B cell (primary cell): ENCODE measurements at regions not wholly inside any gene's neighbourhood (a gene's known extent, or its start where the extent isn't known, plus 50 kb on each side); places are given as distances from the start of the nearest gene placed in this dataset.
"Not testable (repeated sequence)": the region's sequence is repeated elsewhere in the genome, so short reads cannot be mapped to it uniquely, and the experiment has no call there.

ENCODE experiments used
- ATAC-seq: fragments of 200-7000 bp; cut with Tn5 transposase; one replicate; pipeline ENCODE4 v1.10.0; 2021; ENCODE audit warnings: low read depth, mild to moderate bottlenecking, moderate number of reproducible peaks, moderate library complexity
- CTCF ChIA-PET: fragments of 350-600 bp; sonication (Branson Sonifier 250); formaldehyde crosslinking; loops from one replicate; lab custom pipeline; 2021; ENCODE audit warnings: antibody characterized with exemption, inconsistent platforms; lab: Charles Lee
- POLR2A ChIA-PET: fragments of 350-600 bp; sonication (Branson Sonifier 250); formaldehyde crosslinking; loops from one replicate; lab custom pipeline; 2021; ENCODE audit warnings: antibody characterized with exemption; lab: Charles Lee
- DNase-seq: peaks from one replicate; pipeline ENCODE4 v3.0.0; 2013
- H2AFZ ChIP-seq: 2 replicates; pipeline ENCODE4 v1.6.1; 2012; ENCODE audit warnings: mild to moderate bottlenecking, low read depth, low read length; ENCODE audit not compliant: insufficient read depth, poor library complexity, severe bottlenecking
- H3K27ac ChIP-seq, 2 donors: 1 replicate in 1 of 2; 2 replicates in 1 of 2; pipeline ENCODE4 v1.5.1; 2012 to 2013; ENCODE audit warnings: low read length in 2 of 2, mild to moderate bottlenecking in 2 of 2, moderate library complexity in 1 of 2
- H3K27me3 ChIP-seq, 4 experiments: fragments of 200-600 bp in 1 of 4; sonication (generic) in 1 of 4; replicated peaks in 1 of 4; 1 replicate in 2 of 4; 2 replicates in 2 of 4; pipeline versions ENCODE4 v1.6.1 to v1.7.0; 2013 to 2016; ENCODE audit warnings: low read length in 3 of 4, mild to moderate bottlenecking in 2 of 4, mixed read lengths in 1 of 4, moderate library complexity in 1 of 4; ENCODE audit not compliant: insufficient read depth in 4 of 4, control insufficient read depth in 3 of 4; ENCODE audit errors: control extremely low read depth in 1 of 4
- H3K36me3 ChIP-seq, 2 experiments: replicated peaks in 1 of 2; 1 replicate in 1 of 2; 2 replicates in 1 of 2; pipeline versions ENCODE4 v1.6.1 to v1.7.1; 2013; ENCODE audit warnings: low read length in 1 of 2; ENCODE audit not compliant: insufficient read depth in 2 of 2, control insufficient read depth in 1 of 2; ENCODE audit errors: control extremely low read depth in 1 of 2, extremely low read depth in 1 of 2
- H3K4me1 ChIP-seq, 2 donors: fragments of 200-600 bp in 1 of 2; sonication (generic) in 1 of 2; 1 replicate in 1 of 2; 2 replicates in 1 of 2; pipeline versions ENCODE4 v1.5.1 to v1.6.1; 2013 to 2017; ENCODE audit warnings: low read length in 2 of 2; ENCODE audit not compliant: control insufficient read depth in 2 of 2, insufficient read depth in 2 of 2
- H3K4me2 ChIP-seq: replicated peaks from 2 replicates; pipeline ENCODE3; 2012; ENCODE audit warnings: mild to moderate bottlenecking, low read depth, low read length; ENCODE audit not compliant: poor library complexity, severe bottlenecking
- H3K4me3 ChIP-seq, 5 experiments: fragments of 200-600 bp in 1 of 5; sonication (generic) in 1 of 5; 1 replicate in 3 of 5; 2 replicates in 2 of 5; pipeline versions ENCODE4 v1.5.1 to v1.7.0; 2011 to 2016; ENCODE audit warnings: low read length in 4 of 5, mild to moderate bottlenecking in 4 of 5, low read depth in 2 of 5, control low read depth in 1 of 5, moderate library complexity in 1 of 5; ENCODE audit not compliant: insufficient read depth in 1 of 5; ENCODE audit errors: control extremely low read depth in 1 of 5, extremely low read depth in 1 of 5
- H3K79me2 ChIP-seq: fragments of 200-600 bp; sonication (generic); one replicate; pipeline ENCODE4 v1.6.0; 2016; ENCODE audit warnings: low read length; ENCODE audit not compliant: control insufficient read depth, insufficient read depth
- H3K9ac ChIP-seq: fragments of 200-600 bp; sonication (generic); 2 replicates; pipeline ENCODE4 v1.6.1; 2017; ENCODE audit warnings: mild to moderate bottlenecking, low read length, moderate library complexity
- H3K9me3 ChIP-seq, 3 donors: one replicate each; pipeline versions ENCODE4 v1.6.1 to v1.7.1; 2013; ENCODE audit warnings: low read length in 2 of 3; ENCODE audit not compliant: control insufficient read depth in 2 of 3, insufficient read depth in 1 of 3; ENCODE audit errors: control extremely low read depth in 1 of 3
- H4K20me1 ChIP-seq: 2 replicates; pipeline ENCODE4 v1.6.0; 2012; ENCODE audit warnings: mild to moderate bottlenecking, low read length; ENCODE audit not compliant: insufficient read depth, control insufficient read depth, poor library complexity, severe bottlenecking
- H3K27ac Mint-ChIP-seq: one replicate; pipeline ENCODE4 v1.8.0; 2021; ENCODE audit warnings: mixed read lengths
- H3K27me3 Mint-ChIP-seq: one replicate; pipeline ENCODE4 v1.8.0; 2021; ENCODE audit warnings: mixed read lengths
- H3K4me1 Mint-ChIP-seq: one replicate; pipeline ENCODE4 v1.8.0; 2021; ENCODE audit warnings: mixed read lengths
- H3K4me3 Mint-ChIP-seq: one replicate; pipeline ENCODE4 v1.8.0; 2021; ENCODE audit warnings: mixed read lengths
- H3K9me3 Mint-ChIP-seq: one replicate; pipeline ENCODE4 v1.8.0; 2022; ENCODE audit warnings: mixed read lengths; ENCODE audit not compliant: insufficient read depth
- WGBS: methylation state at CpG from one replicate; pipeline ENCODE4 v1.1.5; 2013; ENCODE audit warnings: missing lambda C conversion rate; ENCODE audit not compliant: insufficient coverage; 5-methylcytosine and 5-hydroxymethylcytosine counted together
- intact Hi-C: fragments of 100-400 bp; cut with micrococcal nuclease; formaldehyde crosslinking; loops from one replicate; pipeline ENCODE4 v1.10.0; 2022

- DNase-seq, H3K9me3 Mint-ChIP-seq, H3K9ac ChIP-seq, H3K79me2 ChIP-seq, H3K9me3 ChIP-seq, H4K20me1 ChIP-seq, H3K27ac ChIP-seq, H3K36me3 ChIP-seq, ATAC-seq, H3K27ac Mint-ChIP-seq, intact Hi-C loops, H3K4me1 Mint-ChIP-seq, H3K4me1 ChIP-seq, H3K4me3 ChIP-seq, H3K27me3 ChIP-seq, H3K4me3 Mint-ChIP-seq, POLR2A ChIA-PET, H2AFZ ChIP-seq, H3K27me3 Mint-ChIP-seq, H3K4me2 ChIP-seq, CTCF ChIA-PET: not testable (repeated sequence)
- WGBS = no CpG with 5 or more reads among the region's 5 CpGs
Observed at GRCh38 chr6:58028188-58028587, 710.8 kb downstream of the PRIM2 start.

DNA sequence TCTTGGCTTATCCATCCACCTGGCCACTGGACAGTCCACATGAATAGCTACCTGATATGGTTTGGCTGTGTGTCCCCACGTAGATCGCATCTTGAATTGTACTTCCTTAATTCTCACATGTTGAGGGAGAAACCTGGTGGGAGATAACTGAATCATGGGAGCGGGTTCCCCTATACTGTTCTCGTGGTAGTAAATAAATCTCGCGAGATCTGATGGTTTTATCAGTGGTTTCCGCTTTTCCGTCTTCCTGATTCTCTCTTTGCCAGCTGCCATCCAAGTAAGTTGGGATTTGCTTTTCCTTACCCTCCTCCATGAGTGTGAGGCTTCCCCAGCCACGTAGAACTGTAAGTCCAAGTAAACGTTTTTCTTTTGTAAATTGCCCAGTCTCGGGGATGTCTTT is 720.8 kb downstream of the PRIM2 start:
- H3K4me2 ChIP-seq = not testable (repeated sequence)

GRCh38 chr6:58046584-58046983 is 729.2 kb downstream of the PRIM2 start:
- H3K4me3 Mint-ChIP-seq, H3K4me1 ChIP-seq, DNase-seq, H2AFZ ChIP-seq, H3K36me3 ChIP-seq, H3K27ac ChIP-seq, ATAC-seq, H4K20me1 ChIP-seq, H3K4me2 ChIP-seq, H3K4me1 Mint-ChIP-seq, intact Hi-C loops, H3K9ac ChIP-seq, H3K79me2 ChIP-seq, POLR2A ChIA-PET, H3K4me3 ChIP-seq, H3K9me3 ChIP-seq, H3K27me3 Mint-ChIP-seq, CTCF ChIA-PET, H3K9me3 Mint-ChIP-seq, H3K27ac Mint-ChIP-seq, H3K27me3 ChIP-seq: not testable (repeated sequence)
- no CpG with 5 or more reads among the region's 1 CpG for WGBS

More for the DNA sequence above, 720.8 kb downstream of the PRIM2 start:
- H3K27ac Mint-ChIP-seq, H2AFZ ChIP-seq, H3K4me3 Mint-ChIP-seq, H3K9me3 ChIP-seq, H3K27me3 Mint-ChIP-seq, DNase-seq, H3K9ac ChIP-seq, H3K9me3 Mint-ChIP-seq, H3K4me1 ChIP-seq, H4K20me1 ChIP-seq, H3K36me3 ChIP-seq, intact Hi-C loops, H3K79me2 ChIP-seq, POLR2A ChIA-PET, H3K27ac ChIP-seq, ATAC-seq, H3K4me1 Mint-ChIP-seq, CTCF ChIA-PET, H3K4me3 ChIP-seq, H3K27me3 ChIP-seq: not testable (repeated sequence)
- 90% methylated on average over 6 of the region's 11 CpGs for WGBS

GRCh38 chr6:58047389-58047788 is 730.0 kb downstream of the PRIM2 start:
- H3K9me3 ChIP-seq, H3K9me3 Mint-ChIP-seq, DNase-seq, H3K27me3 ChIP-seq, H3K4me3 ChIP-seq, H3K9ac ChIP-seq, intact Hi-C loops, H3K79me2 ChIP-seq, H3K27me3 Mint-ChIP-seq, H3K4me1 Mint-ChIP-seq, H3K4me3 Mint-ChIP-seq, H2AFZ ChIP-seq, CTCF ChIA-PET, H3K4me1 ChIP-seq, H3K36me3 ChIP-seq, H3K4me2 ChIP-seq, POLR2A ChIA-PET, H4K20me1 ChIP-seq, H3K27ac ChIP-seq, ATAC-seq, H3K27ac Mint-ChIP-seq: not testable (repeated sequence)
- WGBS = 80% methylated on average over 3 of the region's 3 CpGs
